Activated CD4-positive, alpha-beta T cell treated with anti-CD3 and anti-CD28 coated beads, Interleukin-2, amount 50 U/mL, for 48 hours (primary cell): ENCODE measurements at regions not wholly inside any gene's neighbourhood (a gene's known extent, or its start where the extent isn't known, plus 50 kb on each side); places are given as distances from the start of the nearest gene placed in this dataset.
"Not testable (repeated sequence)": the region's sequence is repeated elsewhere in the genome, so short reads cannot be mapped to it uniquely, and the experiment has no call there.

Experiments
- DNase-seq, 2 experiments: peaks; one replicate each; pipeline ENCODE4 v3.0.0-alpha.2; 2020

DNA sequence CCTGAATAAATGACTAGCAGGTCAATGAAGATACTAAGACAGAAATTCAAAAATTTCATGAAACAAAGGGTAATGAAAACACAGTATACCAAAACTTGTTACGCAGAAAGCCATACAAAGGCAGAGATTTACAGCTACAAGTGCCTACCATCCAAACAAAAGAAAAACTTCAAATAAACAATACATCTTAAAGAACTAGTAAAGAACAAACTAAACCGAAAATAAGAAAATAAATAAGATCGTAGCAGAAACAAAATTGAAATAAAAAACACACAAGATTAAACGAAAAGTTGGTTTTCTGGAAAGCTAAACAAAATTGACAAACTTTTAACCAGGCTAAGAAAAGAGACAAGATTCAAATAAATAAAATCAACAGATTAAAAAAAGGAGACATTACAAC, 51.5 kb downstream of the VPREB1 start:
- not testable (repeated sequence) for DNase-seq

DNA sequence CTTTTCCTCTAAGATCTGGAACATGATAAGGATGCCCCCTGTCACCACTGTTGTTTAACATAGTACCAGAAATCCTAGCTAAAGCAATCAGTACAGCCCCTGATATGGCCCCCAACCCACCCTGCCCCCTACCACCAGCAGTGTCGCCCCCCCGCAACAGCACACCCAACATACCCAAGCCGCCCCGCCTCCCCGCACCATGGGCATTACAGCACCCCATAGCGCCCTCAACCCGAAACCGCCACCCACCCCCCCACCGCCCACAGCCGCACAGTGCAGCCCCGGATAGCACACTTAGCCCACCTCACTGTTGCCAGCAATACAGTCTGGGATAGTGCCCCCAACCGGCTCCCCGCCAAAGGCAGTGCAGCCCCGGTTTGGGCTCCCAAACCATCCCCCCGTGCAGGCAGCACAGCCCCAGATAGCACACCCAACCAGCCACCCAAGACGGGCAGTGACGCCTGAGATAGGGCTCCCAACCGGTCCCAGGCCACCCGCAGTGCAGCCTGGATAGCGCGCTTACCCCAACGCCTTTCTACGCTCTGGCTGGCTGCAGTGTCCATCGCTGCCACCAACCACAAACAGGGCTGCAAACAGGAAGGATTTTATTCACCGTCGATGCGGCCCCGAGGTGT, 52.7 kb downstream of the VPREB1 start:
- not testable (repeated sequence) for DNase-seq

DNA sequence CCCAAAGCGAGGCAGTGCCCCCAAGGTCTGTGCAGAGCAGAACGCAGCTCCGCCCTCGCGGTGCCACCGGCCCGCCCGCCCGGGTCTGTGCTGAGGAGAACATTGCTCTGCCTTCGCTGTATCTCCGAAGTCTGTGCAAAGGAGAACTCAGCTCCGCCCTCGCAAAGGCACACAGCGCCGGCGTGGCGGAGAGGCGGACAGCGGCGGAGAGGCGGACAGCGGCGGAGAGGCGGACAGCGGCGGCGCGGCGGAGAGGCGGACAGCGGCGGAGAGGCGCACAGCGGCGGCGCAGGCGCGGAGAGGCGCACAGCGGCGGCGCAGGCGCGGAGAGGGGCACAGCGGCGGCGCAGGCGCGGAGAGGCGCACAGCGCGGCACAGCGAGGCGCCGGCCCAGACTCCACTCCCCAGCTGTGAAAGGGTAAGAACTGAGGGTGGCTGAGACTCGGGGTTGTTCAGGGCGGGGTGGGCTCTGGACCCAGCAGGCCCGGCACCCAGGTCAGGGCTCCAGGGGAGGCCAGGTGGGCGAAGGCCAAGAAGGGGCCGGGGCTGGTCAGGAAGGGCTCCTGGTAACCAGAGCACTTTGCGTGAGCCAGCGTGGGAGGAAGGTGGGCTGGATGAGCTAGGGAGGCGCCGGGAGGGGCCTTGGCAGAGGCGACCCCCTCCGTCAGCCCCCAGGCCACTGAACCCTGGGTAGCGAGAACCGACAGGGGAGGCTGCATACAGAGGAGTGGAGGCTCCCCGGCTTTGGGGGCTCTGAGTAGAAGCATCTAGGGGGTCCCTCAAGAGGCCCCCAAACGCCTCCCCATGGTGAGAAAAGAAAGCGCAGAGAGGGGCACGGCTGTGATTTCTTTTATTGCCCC, 53.4 kb downstream of the VPREB1 start:
- peak; percentile 57 to 68 for DNase-seq

DNA sequence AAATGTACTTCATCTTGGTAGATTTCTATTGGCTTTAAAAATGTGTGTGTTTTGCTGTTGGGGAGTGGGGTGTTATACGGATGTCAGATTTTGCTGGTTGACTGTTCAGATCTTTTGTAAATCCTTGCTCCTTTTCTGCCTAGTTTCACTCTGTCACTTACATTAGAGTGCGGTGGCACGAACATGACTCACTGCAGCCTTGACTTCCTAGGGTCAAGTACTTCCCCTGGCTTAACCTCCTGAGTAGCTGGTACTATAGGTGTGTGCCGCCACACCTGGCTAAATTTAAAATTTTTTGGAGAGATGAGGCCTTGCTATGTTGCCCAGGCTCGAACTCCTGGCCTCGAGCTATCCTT, 54.0 kb downstream of the VPREB1 start:
- DNase-seq, result peak; percentile 15 to 21

DNA sequence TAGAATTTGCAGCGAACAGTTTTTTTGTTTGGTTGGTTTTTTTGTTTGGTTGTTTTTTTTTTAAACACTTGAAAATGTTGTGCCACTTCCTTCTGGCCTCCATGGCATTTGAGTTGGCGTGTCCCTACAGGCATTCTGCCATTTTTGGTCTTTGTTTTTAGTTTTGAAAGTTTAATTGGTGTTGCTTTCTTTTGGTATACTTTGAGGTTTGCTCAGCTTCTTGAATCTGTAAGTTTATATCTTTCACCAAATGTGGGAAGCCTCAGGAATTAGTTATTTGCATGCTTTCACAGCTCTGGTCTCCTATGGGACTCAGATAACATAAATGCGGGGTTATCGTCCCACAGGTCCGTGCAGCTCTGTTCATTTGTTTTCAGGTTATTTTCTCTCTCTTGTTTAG, 55.9 kb downstream of the VPREB1 start:
- not testable (repeated sequence) for DNase-seq

DNA sequence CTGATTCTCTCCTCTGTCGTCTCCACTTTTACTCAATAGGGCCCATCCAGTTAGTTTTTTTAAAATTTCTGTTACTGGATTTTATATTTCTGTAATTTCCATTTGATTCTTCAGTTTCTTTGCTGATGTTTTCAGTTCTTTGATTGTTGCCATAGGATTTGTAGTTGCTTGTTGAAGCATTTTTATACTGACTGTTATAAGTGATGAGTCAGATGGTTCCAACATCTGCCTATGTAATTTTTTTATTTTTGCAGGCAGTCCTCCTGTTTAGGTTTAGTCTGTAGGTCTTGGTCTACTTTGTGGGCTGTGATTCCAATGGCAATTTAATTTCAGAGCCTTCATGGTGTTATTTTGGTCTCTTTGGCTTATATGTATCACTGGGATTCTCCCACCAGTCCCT, 56.4 kb downstream of the VPREB1 start:
- not testable (repeated sequence) for DNase-seq

DNA sequence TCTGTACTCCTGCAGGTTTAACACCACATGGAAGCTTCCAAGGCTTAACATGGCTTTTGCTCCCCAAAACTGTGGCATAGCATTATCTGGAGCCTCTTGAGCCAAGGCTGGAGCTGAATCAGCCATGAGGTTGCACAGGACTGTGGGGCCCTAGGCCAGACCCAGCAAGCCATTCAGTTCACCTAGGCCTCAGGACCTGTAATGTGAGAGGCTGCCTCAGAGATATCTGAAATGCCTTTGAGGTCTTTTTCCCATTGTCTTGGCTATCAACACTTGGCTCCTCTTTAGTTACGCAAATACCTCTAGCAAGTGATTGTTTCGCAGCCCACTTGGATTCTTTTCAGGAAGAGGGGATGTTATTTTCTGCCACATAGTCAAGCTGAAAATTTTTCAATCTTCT, 72.0 kb downstream of the VPREB1 start:
- no peak for DNase-seq

DNA sequence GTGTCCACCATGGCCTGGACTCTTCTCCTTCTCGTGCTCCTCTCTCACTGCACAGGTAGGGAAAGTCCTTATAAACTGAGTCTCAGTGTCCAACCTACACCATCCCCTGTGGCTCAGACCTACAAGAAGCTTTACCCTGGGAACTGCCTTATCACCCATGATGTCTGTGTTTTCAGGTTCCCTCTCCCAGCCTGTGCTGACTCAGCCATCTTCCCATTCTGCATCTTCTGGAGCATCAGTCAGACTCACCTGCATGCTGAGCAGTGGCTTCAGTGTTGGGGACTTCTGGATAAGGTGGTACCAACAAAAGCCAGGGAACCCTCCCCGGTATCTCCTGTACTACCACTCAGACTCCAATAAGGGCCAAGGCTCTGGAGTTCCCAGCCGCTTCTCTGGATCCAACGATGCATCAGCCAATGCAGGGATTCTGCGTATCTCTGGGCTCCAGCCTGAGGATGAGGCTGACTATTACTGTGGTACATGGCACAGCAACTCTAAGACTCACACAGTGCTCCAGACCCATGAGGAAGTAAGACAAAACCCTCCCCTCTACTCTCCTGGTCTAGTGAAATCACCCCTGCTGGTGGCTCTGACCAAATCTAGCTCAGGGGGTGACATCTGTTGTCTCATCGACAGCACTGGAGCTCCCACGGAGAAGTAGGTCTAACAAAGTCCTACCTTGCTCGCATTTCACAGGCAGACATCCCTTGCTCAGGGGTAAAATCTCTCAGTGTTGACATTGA, 74.3 kb downstream of the VPREB1 start:
- no peak for DNase-seq

DNA sequence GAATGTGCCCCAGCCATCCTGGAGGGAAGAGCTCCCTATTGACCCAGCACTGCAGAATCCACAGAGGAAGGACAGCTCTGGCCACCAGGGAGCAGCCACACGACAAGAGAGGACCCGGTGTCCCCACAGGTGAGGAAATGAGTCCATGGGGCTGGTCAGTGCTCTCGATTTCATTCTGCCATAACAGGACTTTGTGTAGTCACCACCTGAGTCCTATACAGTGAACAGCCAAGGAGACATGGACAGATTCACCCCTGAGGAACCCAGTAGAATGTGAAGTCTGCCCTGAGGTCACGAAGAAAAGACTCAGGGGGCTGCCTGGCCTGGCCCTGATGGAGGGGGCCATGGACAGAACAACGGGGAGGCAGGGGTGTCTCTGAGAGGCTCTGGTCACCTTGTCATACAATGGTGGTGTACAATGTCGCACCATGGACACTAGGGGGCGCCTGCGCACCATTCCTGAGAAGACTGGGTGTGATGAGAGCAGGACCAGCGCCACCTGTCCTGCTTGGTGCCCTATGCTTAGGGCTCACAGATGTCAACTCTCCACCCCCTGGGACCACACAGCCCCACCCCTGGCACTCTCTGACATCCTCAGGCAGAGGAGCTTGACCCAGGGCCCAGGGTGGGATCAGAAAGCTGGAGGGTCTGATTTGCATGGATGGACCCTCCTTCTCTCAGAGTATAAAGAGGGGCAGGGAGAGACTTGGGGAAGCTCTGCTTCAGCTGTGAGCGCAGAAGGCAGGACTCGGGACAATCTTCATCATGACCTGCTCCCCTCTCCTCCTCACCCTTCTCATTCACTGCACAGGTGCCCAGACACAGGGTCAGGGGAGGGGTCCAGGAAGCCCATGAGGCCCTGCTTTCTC, 77.4 kb downstream of the VPREB1 start:
- DNase-seq, result peak; percentile 73 to 81

DNA sequence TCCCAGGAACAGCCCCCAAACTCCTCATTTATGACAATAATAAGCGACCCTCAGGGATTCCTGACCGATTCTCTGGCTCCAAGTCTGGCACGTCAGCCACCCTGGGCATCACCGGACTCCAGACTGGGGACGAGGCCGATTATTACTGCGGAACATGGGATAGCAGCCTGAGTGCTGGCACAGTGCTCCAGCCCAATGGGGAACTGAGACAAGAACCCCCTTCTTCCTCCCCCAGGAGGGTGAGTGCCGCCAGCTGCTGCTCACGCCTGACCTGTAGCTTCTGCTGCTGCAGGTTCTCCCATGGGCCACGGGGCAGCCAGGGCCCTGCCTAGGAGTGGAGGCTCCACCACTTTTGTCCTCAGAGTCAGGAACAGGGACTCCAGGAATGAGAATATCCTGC, 78.2 kb downstream of the VPREB1 start:
- no peak for DNase-seq

DNA sequence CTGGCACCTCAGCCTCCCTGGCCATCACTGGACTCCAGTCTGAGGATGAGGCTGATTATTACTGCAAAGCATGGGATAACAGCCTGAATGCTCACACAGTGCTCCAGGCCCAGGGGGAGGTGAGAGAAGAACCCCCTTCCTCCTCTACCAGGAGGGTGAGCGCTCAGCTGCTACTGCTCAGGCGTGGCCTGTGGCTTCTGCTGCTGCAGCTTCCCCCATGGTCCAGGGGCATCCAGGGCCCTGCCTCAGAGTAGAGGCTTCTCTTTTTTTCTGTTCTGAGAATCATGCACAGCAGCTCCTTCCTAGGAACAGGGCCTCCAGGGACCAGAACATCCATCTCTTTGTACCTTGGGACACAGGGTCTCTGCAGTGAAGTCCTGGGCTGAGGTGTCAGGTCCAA, 83.1 kb downstream of the VPREB1 start:
- no peak for DNase-seq

DNA sequence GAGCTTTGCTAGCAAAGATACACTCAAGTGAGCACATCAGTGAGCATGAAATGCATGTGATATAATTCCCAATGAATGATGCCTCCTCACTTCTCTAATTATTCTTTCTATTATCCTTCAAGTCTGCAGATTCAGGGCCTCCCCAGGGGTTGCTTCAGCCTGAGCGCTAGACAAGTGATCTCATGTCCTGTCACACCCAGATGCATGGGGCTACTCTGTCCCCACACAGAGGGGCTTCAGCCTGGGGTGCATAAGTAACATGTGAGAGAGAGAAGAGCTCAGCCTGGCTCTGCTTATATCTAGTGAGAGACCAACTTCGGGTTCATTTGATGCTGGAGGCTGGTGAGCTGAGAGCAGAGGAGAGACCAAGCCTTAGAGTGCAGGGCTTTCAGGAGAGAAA, 85.2 kb downstream of the VPREB1 start:
- DNase-seq, result no peak

DNA sequence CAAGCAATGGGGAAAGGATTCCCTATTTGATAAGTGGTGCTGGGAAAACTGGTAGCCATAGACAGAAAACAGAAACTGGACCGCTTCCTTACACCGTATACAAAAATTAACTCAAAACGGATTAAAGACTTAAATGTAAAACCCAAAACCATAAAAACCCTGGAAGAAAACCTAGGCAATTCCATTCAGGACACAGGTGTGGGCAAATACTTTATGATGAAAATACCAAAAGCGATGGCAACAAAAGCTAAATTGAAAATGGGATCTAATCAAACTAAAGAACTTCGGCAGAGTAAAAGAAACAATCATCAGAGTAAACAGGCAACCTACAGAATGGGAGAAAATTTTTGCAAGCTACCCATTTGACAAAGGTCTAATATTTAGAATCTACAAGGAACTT, 91.1 kb downstream of the VPREB1 start:
- DNase-seq, result not testable (repeated sequence)

DNA sequence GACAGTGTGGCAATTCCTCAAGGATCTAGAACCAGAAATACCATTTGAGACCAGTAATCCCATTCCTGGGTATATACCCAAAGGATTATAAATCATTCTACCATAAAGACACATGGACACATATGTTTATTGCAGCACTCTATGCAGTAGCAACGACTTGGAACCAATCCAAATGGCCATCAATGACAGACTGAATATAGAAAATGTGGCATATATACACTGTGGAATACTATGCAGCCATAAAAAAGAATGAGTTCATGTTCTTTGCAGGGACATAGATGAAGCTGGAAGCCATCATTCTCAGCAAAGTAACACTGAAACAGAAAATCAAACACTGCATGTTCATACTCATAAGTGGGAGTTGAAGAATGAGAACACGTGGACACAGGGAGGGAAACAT, 91.7 kb downstream of the VPREB1 start:
- DNase-seq, result not testable (repeated sequence)

DNA sequence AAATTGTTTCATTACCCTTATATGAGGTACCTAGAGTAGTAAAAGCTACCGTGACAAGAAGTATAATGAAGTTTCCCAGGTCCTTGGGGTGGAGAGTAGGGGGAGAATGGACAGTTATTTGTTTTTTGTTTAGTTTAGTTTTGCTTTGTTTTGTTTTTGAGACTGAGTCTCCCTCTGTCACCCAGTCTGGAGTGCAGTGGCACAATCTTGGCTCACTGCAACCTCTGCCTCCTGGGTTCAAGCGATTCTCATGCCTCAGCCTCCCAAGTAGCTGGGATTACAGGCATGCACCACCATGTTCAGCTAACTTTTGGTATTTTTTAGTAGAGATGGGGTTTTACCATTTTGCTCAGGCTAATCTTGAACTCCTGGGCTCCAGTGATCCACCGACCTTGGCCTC, 94.2 kb downstream of the VPREB1 start:
- DNase-seq, result not testable (repeated sequence)

DNA sequence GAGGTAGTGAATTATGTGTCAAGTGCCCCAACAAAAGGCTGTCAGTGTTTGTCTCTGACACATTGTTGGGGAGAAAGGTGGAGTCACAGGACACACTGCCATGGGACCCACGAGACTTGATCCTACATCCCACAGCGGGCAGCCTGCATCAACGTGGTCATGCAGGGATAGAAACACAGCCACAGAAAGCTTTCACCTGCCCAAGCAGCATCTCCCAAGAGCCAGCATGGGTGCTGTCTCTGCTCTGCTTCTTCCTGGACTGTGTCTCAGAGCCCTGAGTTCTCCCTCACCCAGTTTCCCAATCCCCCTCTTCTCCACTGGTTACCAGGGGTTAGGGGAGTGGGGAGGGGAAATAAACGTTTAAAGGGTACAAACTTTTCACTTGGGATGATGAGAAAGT, 97.2 kb downstream of the VPREB1 start:
- DNase-seq, result no peak

DNA sequence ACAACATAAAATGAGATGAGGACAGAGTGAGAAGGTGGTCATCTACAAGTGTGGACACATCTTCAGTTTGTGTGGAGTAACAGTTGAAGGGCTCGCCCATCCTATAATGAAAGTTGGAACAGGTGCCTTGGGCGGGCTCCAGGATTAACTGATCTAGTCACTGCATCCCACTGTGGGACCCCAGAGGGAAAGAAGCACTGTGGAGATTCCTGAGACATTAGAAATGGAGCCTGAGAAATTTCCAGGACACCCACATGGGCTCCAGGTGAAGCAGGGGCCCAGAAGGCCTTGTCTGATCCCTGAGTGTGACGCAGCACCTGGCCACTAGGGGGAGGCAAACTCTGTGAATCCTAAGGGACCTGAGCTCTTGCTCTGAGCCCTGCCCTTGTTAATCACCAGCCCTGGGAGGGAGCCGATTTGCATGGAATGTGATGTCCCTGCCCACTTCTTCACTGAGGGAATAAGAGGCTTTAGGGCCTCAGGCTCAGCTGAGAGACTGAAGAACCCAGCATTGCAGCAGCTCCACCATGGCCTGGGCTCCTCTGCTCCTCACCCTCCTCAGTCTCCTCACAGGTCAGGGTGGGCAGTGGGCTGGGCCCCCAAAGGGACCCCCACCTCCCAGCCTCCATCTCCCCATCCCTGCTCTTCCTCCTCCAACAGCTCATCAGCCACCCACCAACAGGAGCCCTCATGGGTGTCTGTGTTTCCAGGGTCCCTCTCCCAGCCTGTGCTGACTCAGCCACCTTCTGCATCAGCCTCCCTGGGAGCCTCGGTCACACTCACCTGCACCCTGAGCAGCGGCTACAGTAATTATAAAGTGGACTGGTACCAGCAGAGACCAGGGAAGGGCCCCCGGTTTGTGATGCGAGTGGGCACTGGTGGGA, 98.4 kb downstream of the VPREB1 start:
- DNase-seq, result peak; percentile 76 to 82

DNA sequence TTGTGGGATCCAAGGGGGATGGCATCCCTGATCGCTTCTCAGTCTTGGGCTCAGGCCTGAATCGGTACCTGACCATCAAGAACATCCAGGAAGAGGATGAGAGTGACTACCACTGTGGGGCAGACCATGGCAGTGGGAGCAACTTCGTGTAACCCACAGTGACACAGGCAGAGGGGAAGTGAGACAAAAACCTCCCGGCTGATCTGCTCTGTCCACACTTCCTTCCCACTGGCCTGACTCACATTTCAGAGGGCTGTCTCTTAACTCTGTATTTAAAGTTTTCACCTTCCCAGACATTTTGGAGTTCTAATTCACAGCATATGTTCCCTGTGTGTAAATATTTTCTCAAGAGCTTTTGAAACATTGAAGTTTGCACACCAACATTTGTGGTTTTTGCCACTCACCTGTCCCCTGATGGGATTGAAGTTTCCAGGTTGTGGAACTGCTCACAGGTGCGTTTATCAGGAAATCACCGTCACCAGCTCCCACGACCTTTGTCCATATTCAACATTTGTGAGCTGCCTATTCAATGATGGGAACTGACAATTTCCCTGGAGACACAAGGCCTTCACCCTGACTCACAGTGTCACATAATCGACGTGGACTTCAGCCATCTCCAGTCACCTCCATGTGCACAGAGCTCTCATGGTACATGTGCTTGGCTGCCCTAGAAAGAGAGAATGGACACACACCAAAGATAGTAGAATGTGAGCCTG, 99.2 kb downstream of the VPREB1 start:
- DNase-seq, result no peak

DNA sequence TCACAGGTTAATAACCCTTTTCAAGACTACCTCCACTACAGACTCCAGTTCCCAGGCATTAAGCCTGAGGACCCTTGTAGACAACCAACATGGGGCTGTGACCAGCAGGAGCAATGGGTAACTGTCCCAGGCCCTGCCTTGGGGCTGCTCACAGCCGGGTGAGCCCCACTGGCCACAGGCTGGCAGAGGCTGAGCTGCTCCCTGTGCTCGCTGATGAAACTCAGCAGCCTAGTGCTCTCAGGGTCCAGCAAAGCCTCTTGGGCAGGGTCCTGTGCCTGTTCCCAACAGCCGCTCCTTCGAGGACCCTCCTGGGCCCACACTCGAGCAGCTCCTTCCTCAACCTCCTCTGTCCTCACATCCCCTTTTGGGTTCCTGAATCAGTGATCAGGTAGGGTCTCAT, 99.8 kb downstream of the VPREB1 start:
- no peak for DNase-seq

DNA sequence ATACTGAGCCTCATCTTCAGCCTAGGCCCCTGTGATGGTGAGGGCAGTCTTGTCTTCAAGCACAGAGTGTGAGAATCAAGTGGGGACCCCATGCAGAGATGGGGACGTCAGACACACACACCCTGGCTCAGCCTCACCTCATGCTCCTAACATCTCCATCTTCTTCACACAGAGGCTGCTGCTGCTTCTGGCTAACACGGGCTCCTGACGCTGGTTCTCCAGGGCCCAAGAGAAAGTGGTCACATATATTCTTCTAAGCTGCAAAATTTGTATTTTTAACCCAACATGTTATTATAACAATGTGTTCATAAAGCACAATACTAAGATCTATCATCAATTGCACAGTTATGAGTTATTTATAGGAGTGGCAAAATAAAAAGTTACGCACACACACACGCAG, 101.2 kb downstream of the VPREB1 start:
- no peak for DNase-seq
